Esophagus squamous epithelium (tissue), 5 donors: ENCODE measurements at regions not wholly inside any gene's neighbourhood (a gene's known extent, or its start where the extent isn't known, plus 50 kb on each side); places are given as distances from the start of the nearest gene placed in this dataset.

ENCODE experiments used
- DNase-seq: peaks from one replicate; lab custom pipeline; 2025; lab: John Stamatoyannopoulos, UW
- H3K27ac ChIP-seq, 4 donors: fragments of 200-600 bp; sonication (generic); one replicate each; pipeline ENCODE4 v1.5.1; 2016 to 2019; ENCODE audit warnings: mild to moderate bottlenecking in 1 of 4
- H3K27me3 ChIP-seq, 4 donors: fragments of 200-600 bp; sonication (generic); 1 replicate in 3 of 4; 2 replicates in 1 of 4; pipeline versions ENCODE4 v1.5.1 to v1.6.0; 2017 to 2021; ENCODE audit warnings: antibody characterized with exemption in 1 of 4
- H3K36me3 ChIP-seq, 3 donors: fragments of 200-600 bp; sonication (generic); one replicate each; pipeline ENCODE4 v1.5.1; 2016 to 2019
- H3K4me1 ChIP-seq, 3 donors: fragments of 200-600 bp; sonication (generic); one replicate each; pipeline ENCODE4 v1.5.1; 2017 to 2019
- H3K4me3 ChIP-seq, 4 donors: fragments of 200-600 bp; sonication (generic); 1 replicate in 3 of 4; 2 replicates in 1 of 4; pipeline ENCODE4 v1.5.1; 2016 to 2019; ENCODE audit warnings: mild to moderate bottlenecking in 2 of 4, moderate library complexity in 1 of 4
- H3K9me3 ChIP-seq, 3 donors: fragments of 200-600 bp; sonication (generic); one replicate each; pipeline ENCODE4 v1.5.1; 2016 to 2019
- POLR2A ChIP-seq, 4 donors: fragments of 450-650 bp; IDR thresholded peaks; one replicate each; pipeline ENCODE4 v1.6.1; 2017; ENCODE audit warnings: antibody characterized with exemption in 4 of 4, mild to moderate bottlenecking in 4 of 4, moderate library complexity in 3 of 4
- WGBS, 2 donors: methylation state at CpG; one replicate each; pipeline ENCODE4 v1.1.5; 2018; 5-methylcytosine and 5-hydroxymethylcytosine counted together
- intact Hi-C: fragments of 100-400 bp; cut with DNase I; formaldehyde crosslinking; loops from one replicate; pipeline ENCODE4 v1.15.0; 2022
- TF ChIP-seq, protein P1 (sequence below), 6 experiments: fragments of 450-650 bp in 4 of 6; fragments of 200-600 bp in 2 of 6; sonication (generic) in 2 of 6; IDR thresholded peaks; one replicate each; pipeline ENCODE4 v1.5.1; 2016 to 2019; ENCODE audit warnings: antibody characterized with exemption in 6 of 6, mild to moderate bottlenecking in 4 of 6, moderate library complexity in 4 of 6
- donor health status: DM: yes; HTN: yes; CAD: no.

DNA sequence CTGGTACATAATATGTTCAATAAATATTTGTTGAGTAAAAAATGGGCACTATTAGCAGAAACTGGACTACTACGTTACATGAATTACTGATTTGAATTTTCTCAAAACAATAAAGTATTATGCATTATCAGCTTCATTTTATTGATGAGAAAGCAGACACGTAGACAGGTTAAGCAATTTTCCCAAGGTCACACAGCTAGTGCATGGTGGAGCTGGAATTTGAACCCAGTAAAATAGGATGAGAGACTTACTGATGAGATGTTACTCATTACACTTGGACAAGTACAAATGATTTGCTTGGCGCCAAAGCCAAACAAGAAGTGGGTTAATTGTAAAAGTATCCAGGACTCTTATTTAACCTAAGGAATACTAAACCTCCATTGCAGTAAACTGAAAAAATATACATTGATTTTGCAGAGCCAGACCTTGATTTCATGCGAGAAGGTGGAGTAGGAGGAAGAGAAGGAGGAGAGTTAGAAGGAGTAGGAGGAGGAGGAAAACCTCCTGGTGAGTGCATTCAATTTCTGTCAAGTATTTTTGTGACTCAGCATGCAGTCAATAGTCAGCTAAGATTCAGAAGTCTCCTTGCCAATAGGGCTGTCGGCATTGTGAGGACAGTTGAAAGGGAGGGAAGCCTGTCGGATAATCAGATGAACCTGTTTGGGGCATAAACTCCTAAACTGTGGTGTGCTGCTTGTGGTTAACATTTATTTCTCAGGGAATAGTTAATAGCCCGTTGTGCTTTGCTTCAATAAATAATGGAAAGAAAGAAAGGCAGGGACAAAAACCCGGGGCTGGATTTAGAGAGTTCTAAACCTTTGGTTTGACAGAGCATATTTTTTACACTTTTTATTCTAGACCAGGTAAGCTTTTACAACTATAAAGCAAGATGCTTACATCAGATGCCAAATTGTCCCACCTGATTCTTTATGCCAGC, 77.0 kb upstream of the TACR1 start:
- TF ChIP-seq, protein P1, sequence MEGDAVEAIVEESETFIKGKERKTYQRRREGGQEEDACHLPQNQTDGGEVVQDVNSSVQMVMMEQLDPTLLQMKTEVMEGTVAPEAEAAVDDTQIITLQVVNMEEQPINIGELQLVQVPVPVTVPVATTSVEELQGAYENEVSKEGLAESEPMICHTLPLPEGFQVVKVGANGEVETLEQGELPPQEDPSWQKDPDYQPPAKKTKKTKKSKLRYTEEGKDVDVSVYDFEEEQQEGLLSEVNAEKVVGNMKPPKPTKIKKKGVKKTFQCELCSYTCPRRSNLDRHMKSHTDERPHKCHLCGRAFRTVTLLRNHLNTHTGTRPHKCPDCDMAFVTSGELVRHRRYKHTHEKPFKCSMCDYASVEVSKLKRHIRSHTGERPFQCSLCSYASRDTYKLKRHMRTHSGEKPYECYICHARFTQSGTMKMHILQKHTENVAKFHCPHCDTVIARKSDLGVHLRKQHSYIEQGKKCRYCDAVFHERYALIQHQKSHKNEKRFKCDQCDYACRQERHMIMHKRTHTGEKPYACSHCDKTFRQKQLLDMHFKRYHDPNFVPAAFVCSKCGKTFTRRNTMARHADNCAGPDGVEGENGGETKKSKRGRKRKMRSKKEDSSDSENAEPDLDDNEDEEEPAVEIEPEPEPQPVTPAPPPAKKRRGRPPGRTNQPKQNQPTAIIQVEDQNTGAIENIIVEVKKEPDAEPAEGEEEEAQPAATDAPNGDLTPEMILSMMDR (IDR thresholded peaks at IDR 0.05), result no peak
- TF ChIP-seq POLR2A (IDR thresholded peaks at IDR 0.05), result no peak
- H3K27ac ChIP-seq, result no peak overlapping the region
- DNase-seq, result no peak
- no peaks in the 10 kb centered on the region for H3K4me1 ChIP-seq
- no peaks in the 10 kb centered on the region for H3K36me3 ChIP-seq
- H3K9me3 ChIP-seq, result no peaks in the 10 kb centered on the region
- intact Hi-C loops, result no loop called here
- no peaks in the 10 kb centered on the region for H3K27me3 ChIP-seq
- WGBS, 2 donors, result 45 to 47% methylated on average over 8 of the region's 8 CpGs
- no peak overlapping the region for H3K4me3 ChIP-seq

DNA sequence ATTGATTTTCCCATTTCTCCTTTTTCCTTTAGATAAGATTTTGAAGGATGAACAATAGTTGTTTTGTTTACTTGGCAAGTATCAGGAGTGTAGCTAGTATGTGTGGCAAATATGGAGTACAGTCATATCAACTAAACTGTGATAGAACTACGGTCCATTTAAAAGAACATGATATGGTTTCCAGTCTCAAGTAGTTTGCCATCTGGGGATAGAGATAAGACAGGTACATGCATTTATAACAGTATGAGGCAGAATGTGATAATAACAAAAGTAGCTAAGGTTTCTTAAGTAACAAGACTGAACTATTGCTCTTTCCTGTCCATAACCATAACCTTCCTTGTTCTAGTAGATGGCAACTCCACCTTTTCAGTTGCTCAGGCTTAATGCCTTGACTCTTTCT, 75.6 kb upstream of the TACR1 start:
- no peaks in the 10 kb centered on the region for H3K36me3 ChIP-seq
- no peak for DNase-seq
- intact Hi-C loops, result no loop called here
- H3K9me3 ChIP-seq, result no peaks in the 10 kb centered on the region
- H3K4me1 ChIP-seq, result no peaks in the 10 kb centered on the region
- TF ChIP-seq, protein P1 (IDR thresholded peaks at IDR 0.05), result no peak
- no peak for TF ChIP-seq POLR2A (IDR thresholded peaks at IDR 0.05)
- no peak overlapping the region for H3K27ac ChIP-seq
- no peaks in the 10 kb centered on the region for H3K27me3 ChIP-seq
- no peak overlapping the region for H3K4me3 ChIP-seq
- WGBS, 2 donors, result 79% methylated on average over 1 of the region's 1 CpG

DNA sequence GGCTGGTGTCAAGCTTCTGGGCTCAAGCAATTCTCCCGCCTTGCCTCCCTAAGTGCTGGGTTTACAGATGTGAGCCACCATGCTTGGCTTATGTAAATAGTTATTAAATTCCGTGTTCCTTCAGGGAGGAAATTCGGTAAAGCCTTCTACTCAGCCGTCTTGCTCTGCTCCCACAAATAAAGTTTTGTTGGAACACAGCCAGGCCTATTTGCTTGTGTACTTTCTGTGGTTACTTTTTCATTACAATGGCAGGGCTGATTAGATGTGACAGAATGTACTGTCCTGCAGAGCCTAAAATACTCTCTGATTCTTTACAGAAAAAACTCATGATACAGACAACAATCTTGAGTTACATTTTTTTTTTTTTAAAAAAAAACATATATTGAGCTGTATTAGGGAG, 68.8 kb upstream of the TACR1 start:
- H3K27ac ChIP-seq, result no peak overlapping the region
- H3K27me3 ChIP-seq, result no peaks in the 10 kb centered on the region
- no peaks in the 10 kb centered on the region for H3K9me3 ChIP-seq
- intact Hi-C loops, result no loop called here
- TF ChIP-seq POLR2A (IDR thresholded peaks at IDR 0.05), result no peak
- TF ChIP-seq, protein P1 (IDR thresholded peaks at IDR 0.05), result no peak
- no peak for DNase-seq
- 62 to 72% methylated on average over 4 of the region's 4 CpGs for WGBS, 2 donors
- H3K4me1 ChIP-seq, result no peaks in the 10 kb centered on the region
- no peaks in the 10 kb centered on the region for H3K36me3 ChIP-seq
- H3K4me3 ChIP-seq, result no peak overlapping the region

DNA sequence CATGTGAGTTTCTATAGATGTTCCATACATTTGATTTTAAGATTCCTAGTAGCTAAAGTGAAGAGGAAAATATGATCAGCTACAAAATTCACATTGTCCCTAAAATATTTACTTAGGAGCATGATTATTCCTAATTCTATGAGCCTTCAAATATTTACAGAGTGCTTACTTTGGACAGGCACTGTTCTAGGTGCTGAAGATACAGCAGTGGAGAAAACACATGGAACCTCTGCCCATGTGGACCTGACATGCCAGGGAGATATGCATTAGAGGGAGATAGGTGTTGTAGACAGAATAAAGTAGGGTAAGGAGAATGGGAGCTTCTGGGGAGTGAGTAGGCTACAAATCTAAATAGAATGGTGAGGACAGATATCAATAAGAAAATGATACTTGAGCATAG, 62.6 kb upstream of the TACR1 start:
- TF ChIP-seq POLR2A (IDR thresholded peaks at IDR 0.05), result no peak
- TF ChIP-seq, protein P1 (IDR thresholded peaks at IDR 0.05), result no peak
- intact Hi-C loops, result no loop called here
- no peaks in the 10 kb centered on the region for H3K36me3 ChIP-seq
- H3K27me3 ChIP-seq, result no peaks in the 10 kb centered on the region
- no peaks in the 10 kb centered on the region for H3K4me1 ChIP-seq
- no peak for DNase-seq
- peaks cover 0 to 11% (median 5%) of the 10 kb centered on the region in 3 donors for H3K9me3 ChIP-seq
- H3K27ac ChIP-seq, result no peak overlapping the region
- no peak overlapping the region for H3K4me3 ChIP-seq

DNA sequence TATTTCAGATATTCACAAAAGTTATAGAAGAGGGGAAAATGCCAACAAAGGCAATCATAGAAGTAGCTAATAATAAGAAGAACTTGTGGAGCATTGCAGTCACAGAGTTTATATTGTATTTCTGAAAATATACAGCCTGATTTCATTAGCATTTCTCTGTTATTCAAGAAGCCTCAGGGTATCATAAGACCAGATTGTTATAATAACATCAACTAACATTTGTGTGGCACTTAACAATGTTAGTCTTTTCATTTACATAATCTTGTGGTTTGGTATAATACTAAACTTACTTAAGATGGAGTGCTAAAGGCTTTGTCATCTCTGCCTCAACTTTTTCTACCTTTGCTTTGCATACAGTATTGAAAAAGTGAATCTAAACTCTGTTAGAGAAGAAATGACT, 61.6 kb upstream of the TACR1 start:
- no peak for DNase-seq
- no peaks in the 10 kb centered on the region for H3K27me3 ChIP-seq
- no peaks in the 10 kb centered on the region for H3K36me3 ChIP-seq
- TF ChIP-seq POLR2A (IDR thresholded peaks at IDR 0.05), result no peak
- TF ChIP-seq, protein P1 (IDR thresholded peaks at IDR 0.05), result no peak
- peaks cover 0 to 11% (median 5%) of the 10 kb centered on the region in 3 donors for H3K9me3 ChIP-seq
- no peak overlapping the region for H3K4me3 ChIP-seq
- H3K27ac ChIP-seq, result no peak overlapping the region
- H3K4me1 ChIP-seq, result no peaks in the 10 kb centered on the region
- intact Hi-C loops, result no loop called here
